HuH-7.5 (cell line): ENCODE measurements at regions not wholly inside any gene's neighbourhood (a gene's known extent, or its start where the extent isn't known, plus 50 kb on each side); places are given as distances from the start of the nearest gene placed in this dataset.

Experiments
- DNase-seq: peaks from one replicate; pipeline ENCODE4 v3.0.0; 2011; ENCODE audit warnings: low spot score

GRCh38 chr10:61000769-61001730 is 57.1 kb upstream of the RHOBTB1 start:
- DNase-seq, result peak; percentile 36

DNA sequence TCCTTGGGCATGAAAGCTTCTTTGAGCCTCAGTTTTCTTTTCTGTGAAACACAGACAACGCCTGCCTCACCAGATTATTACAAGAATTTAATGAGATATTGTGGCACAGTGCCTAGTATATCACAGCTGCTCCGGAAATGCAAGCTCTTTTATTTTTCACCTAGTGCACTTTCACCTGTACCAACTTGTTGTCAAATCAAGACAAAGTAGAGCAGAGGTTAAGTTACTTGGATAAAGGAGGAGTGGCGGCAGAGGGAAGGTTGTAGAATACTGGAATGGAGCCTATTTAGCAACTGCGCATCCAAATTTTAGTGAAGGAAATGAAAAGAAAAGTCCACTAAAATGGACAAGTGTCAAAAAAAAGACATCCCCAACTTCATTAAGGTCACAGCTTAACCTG is 54.9 kb upstream of the RHOBTB1 start:
- no peak for DNase-seq

- DNase-seq, result no peak
Measured at GRCh38 chr10:60994128-60994527, 50.1 kb upstream of the RHOBTB1 start.
